ENCODE measurements at regions not wholly inside any gene's neighbourhood (a gene's known extent, or its start where the extent isn't known, plus 50 kb on each side); places are given as distances from the start of the nearest gene placed in this dataset.

DNA sequence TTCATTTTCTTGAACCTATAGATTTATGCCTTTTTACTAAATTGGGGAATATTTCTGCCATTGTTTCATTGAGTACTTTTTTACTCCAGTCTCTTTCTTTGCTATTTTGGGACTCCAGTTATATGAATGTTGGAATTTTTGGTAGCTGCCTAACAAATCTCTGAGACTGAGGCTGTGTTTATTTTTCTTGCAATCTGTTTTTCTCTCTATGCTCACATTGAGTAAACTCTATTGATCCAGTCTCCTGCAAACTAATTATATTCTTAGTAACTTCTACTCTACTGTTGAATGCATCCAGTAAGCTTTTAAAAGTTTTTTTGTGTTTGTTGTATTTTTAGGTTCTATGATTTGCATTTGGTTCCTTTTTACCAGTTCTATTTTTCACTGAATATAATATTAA is 903.4 kb upstream of the GJE1 start:
- no peak for ATAC-seq (ENCODE audit: low FRiP score)
- TF ChIP-seq, protein P1, sequence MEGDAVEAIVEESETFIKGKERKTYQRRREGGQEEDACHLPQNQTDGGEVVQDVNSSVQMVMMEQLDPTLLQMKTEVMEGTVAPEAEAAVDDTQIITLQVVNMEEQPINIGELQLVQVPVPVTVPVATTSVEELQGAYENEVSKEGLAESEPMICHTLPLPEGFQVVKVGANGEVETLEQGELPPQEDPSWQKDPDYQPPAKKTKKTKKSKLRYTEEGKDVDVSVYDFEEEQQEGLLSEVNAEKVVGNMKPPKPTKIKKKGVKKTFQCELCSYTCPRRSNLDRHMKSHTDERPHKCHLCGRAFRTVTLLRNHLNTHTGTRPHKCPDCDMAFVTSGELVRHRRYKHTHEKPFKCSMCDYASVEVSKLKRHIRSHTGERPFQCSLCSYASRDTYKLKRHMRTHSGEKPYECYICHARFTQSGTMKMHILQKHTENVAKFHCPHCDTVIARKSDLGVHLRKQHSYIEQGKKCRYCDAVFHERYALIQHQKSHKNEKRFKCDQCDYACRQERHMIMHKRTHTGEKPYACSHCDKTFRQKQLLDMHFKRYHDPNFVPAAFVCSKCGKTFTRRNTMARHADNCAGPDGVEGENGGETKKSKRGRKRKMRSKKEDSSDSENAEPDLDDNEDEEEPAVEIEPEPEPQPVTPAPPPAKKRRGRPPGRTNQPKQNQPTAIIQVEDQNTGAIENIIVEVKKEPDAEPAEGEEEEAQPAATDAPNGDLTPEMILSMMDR (IDR thresholded peaks at IDR 0.05) = no peak
- DNase-seq (ENCODE audit: low spot score) = no peak

DNA sequence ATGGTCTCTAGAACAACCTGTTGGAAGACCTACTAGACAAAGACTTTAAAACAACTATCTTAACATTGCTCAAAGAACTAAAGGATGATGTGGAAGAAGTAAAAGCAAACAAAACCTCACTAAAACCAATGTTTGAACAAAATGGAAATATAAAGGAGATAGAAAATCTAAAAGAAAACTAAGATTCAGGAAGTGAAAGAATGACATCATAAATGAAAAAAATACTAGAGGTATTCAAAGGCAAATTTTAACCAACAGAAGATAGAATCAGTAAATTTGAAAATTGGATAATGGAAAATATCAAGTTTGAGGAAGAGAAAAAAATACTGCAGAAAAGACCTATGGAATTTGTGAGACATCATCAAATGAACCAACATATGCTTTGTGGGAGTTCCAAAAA is 914.1 kb upstream of the GJE1 start:
- TF ChIP-seq, protein P1 (IDR thresholded peaks at IDR 0.05) = no peak
- DNase-seq (ENCODE audit: low spot score) = no peak
- ATAC-seq (ENCODE audit: low FRiP score) = no peak

DNA sequence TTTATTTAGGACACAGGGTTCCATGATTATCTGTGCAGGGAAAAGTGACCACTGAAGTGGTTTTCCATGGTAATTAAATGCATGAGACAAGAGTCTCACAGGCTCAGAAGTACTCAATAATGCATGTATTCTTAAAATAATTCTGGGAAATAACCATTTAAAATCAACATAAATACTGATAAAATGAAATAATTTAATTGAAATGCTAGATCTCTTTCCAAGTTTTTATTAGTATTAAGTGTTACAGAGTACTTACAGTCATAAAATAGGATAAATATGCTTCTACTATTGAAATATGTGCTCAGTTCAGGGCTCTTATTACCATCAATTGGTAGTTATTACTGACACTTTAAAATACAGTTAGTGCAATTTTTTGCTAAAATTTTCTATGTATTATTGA is 916.0 kb upstream of the GJE1 start:
- DNase-seq (ENCODE audit: low spot score) = no peak
- TF ChIP-seq, protein P1 (IDR thresholded peaks at IDR 0.05) = no peak
- ATAC-seq (ENCODE audit: low FRiP score) = no peak

DNA sequence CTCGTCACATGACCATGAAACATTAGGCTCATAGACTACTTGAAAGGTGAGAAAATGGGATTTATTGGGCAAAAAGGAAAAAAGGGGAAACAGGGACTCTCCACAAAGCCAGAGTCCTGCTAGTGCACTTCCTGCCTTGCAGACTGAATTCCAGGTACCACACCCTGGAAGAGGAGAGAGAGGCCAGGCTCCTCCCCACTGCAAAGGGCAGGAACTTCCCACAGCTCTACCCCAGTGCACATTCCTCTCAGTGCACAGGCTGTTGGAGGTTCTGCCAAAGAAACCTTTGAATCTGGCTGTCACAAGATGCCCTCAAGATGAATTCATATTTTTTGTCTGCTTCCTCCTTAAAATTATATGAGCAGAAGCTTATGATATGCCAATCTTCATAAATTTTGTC is 920.4 kb upstream of the GJE1 start:
- ATAC-seq (ENCODE audit: low FRiP score) = no peak
- TF ChIP-seq, protein P1 (IDR thresholded peaks at IDR 0.05) = no peak

DNA sequence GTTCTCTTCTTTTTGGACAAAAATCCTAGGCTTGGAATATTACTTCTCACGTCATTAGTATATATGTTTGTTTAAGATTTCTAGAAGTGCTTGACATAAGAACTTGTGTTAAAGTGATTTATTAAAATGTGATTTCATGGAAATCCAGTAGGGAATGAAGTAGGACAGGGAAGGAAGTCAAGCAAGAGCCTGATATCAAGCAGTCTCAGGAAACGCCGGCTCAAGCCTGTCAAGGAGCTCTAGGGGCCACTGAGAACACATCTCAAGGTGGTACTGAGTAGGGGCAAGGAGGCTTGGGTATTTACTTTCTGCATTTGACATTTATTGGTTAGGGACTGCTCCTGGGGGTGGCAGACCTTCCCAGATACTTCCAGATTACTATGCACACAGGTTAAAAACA is 920.9 kb upstream of the GJE1 start:
- no peak for DNase-seq (ENCODE audit: low spot score)
- ATAC-seq (ENCODE audit: low FRiP score) = no peak
- TF ChIP-seq, protein P1 (IDR thresholded peaks at IDR 0.05) = no peak

More for the DNA sequence above, 920.4 kb upstream of the GJE1 start:
- DNase-seq (ENCODE audit: low spot score) = no peak

DNA sequence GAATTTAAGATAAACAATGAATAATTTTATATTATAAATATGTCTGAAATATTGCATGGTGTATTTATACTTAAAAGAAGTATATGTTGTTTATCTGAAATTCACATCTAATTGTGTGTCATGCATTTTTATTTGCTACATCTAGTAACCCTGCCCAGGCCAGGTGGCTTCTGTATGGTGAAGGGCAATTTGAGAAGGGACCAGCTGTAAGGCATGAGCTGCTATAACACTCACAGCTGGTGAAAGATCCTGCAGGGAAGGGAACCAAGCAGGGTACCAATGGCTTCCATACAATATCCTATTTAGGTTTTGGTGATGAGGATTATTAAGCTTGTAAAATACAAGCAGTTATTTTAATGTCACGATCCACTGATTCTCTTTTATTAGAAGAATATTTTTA is 921.8 kb upstream of the GJE1 start:
- no peak for DNase-seq (ENCODE audit: low spot score)
- TF ChIP-seq, protein P1 (IDR thresholded peaks at IDR 0.05) = no peak
- no peak for ATAC-seq (ENCODE audit: low FRiP score)

DNA sequence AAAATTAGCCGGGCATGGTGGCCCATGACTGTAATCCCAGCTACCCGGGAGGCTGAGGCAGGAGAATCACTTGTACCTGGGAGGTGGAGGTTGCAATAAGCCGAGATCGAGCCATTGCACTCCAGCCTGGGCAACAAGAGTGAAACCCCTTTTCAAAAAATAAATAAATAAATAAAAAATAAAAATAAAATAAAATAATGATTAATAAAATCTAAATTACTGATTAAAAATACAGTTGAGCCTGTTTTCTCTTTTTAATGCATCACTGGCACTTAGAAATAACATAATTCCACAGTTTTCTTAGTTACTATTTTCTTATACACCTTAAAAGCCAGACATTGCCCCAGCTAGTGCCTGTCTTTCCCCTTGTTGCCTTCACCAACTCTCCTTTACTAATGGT is 922.8 kb upstream of the GJE1 start:
- DNase-seq (ENCODE audit: low spot score) = no peak
- TF ChIP-seq, protein P1 (IDR thresholded peaks at IDR 0.05) = no peak
- ATAC-seq (ENCODE audit: low FRiP score) = no peak
